Colonic mucosa (tissue), 4 donors: ENCODE measurements at regions not wholly inside any gene's neighbourhood (a gene's known extent, or its start where the extent isn't known, plus 50 kb on each side); places are given as distances from the start of the nearest gene placed in this dataset.
A peak's percentile ranks its signal among the peaks of the same experiment; 100 is the strongest.
"Not testable (repeated sequence)": the region's sequence is repeated elsewhere in the genome, so short reads cannot be mapped to it uniquely, and the experiment has no call there.

ENCODE experiments used
- DNase-seq: peaks from one replicate; pipeline ENCODE4 v3.0.0-alpha.2; 2020
- H3K27ac ChIP-seq: fragments of 200-600 bp; one replicate; pipeline ENCODE4 v1.8.0; 2021
- H3K27me3 ChIP-seq: fragments of 200-600 bp; one replicate; pipeline ENCODE4 v1.8.0; 2021
- H3K36me3 ChIP-seq: fragments of 200-600 bp; one replicate; pipeline ENCODE4 v1.8.0; 2021
- H3K4me1 ChIP-seq: fragments of 200-600 bp; one replicate; pipeline ENCODE4 v1.8.0; 2021; ENCODE audit warnings: mild to moderate bottlenecking
- H3K4me3 ChIP-seq: fragments of 200-600 bp; one replicate; pipeline ENCODE4 v1.8.0; 2021
- H3K9ac ChIP-seq, 2 donors: one replicate each; pipeline ENCODE4 v1.7.0; 2013; ENCODE audit warnings: control low read depth in 2 of 2, low read depth in 2 of 2, low read length in 2 of 2
- H3K9me3 ChIP-seq: fragments of 200-600 bp; one replicate; pipeline ENCODE4 v1.8.0; 2021
- CTCF ChIP-seq: fragments of 200-600 bp; IDR thresholded peaks from one replicate; pipeline ENCODE4 v1.8.0; 2022; ENCODE audit warnings: antibody characterized with exemption, mild to moderate bottlenecking
- intact Hi-C: fragments of 100-400 bp; cut with DNase I; formaldehyde crosslinking; loops from one replicate; pipeline ENCODE4 v1.14.1; 2022
- donor health status: healthy.
- donor health status: DM: no; HTN: no; CAD: no.
- donor health status: DM: no; HTN: no; CAD: no.

GRCh38 chr2:139556789-139557188, 776.6 kb upstream of the NXPH2 start:
- Histone ChIP-seq H3K27me3 (no peaks in the 10 kb centered on the region), H3K4me3 (no peak overlapping the region), H3K9ac (no peak overlapping the region), H3K4me1 (no peaks in the 10 kb centered on the region), H3K9me3 (no peaks in the 10 kb centered on the region), H3K36me3 (no peaks in the 10 kb centered on the region), H3K27ac (no peak overlapping the region)
- DNase-seq: no peak
- no peak for TF ChIP-seq CTCF
- intact Hi-C loops: no loop called here

GRCh38 chr2:139550873-139551272, 770.7 kb upstream of the NXPH2 start:
- Histone ChIP-seq H3K4me3 (no peak overlapping the region), H3K27me3 (no peaks in the 10 kb centered on the region), H3K9me3 (no peaks in the 10 kb centered on the region), H3K9ac (no peak overlapping the region), H3K4me1 (no peaks in the 10 kb centered on the region), H3K27ac (no peak overlapping the region), H3K36me3 (no peaks in the 10 kb centered on the region)
- DNase-seq: no peak
- intact Hi-C loops: no loop called here
- no peak for TF ChIP-seq CTCF

- no peak overlapping the region for H3K9ac ChIP-seq
- no peak overlapping the region for H3K4me3 ChIP-seq
- no peaks in the 10 kb centered on the region for H3K9me3 ChIP-seq
- TF ChIP-seq CTCF: no peak
- no peaks in the 10 kb centered on the region for H3K27me3 ChIP-seq
- H3K36me3 ChIP-seq: no peaks in the 10 kb centered on the region
- H3K4me1 ChIP-seq: no peaks in the 10 kb centered on the region
- no peak overlapping the region for H3K27ac ChIP-seq
- intact Hi-C loops: no loop called here
- no peak for DNase-seq
These were observed 770.2 kb upstream of the NXPH2 start for GRCh38 chr2:139550341-139550740.

GRCh38 chr2:139544186-139544851, 764.1 kb upstream of the NXPH2 start:
- H3K27me3 ChIP-seq: no peaks in the 10 kb centered on the region
- no peak for TF ChIP-seq CTCF
- no peak overlapping the region for H3K27ac ChIP-seq
- no peak overlapping the region for H3K9ac ChIP-seq
- no peaks in the 10 kb centered on the region for H3K4me1 ChIP-seq
- no peak for DNase-seq
- intact Hi-C loops: no loop called here
- H3K4me3 ChIP-seq: no peak overlapping the region
- no peaks in the 10 kb centered on the region for H3K9me3 ChIP-seq
- H3K36me3 ChIP-seq: no peaks in the 10 kb centered on the region

DNA sequence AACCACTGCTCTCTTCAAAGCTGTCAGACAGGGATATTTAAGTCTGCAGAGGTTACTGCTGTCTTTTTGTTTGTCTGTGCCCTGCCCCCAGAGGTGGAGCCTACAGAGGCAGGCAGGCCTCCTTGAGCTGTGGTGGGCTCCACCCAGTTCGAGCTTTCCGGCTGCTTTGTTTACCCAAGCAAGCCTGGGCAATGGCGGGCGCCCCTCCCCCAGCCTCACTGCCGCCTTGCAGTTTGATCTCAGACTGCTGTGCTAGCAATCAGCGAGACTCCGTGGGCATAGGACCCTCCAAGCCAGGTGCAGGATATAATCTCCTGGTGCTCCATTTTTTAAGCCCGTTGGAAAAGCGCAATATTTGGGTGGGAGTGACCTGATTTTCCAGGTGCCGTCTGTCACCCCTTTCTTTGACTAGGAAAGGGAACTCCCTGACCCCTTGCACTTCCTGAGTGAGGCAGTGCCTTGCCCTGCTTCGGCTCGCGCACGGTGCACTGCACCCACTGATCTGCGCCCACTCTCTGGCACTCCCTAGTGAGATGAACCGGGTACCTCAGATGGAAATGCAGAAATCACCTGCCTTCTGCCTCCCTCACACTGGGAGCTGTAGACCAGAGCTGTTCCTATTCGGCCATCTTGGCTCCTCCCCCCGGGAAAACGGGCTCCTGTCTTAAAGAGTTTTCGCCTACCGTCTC, 758.3 kb upstream of the NXPH2 start:
- H3K9ac ChIP-seq, intact Hi-C loops, H3K27ac ChIP-seq, H3K4me3 ChIP-seq, H3K36me3 ChIP-seq, H3K9me3 ChIP-seq, H3K27me3 ChIP-seq, H3K4me1 ChIP-seq, DNase-seq: not testable (repeated sequence)

DNA sequence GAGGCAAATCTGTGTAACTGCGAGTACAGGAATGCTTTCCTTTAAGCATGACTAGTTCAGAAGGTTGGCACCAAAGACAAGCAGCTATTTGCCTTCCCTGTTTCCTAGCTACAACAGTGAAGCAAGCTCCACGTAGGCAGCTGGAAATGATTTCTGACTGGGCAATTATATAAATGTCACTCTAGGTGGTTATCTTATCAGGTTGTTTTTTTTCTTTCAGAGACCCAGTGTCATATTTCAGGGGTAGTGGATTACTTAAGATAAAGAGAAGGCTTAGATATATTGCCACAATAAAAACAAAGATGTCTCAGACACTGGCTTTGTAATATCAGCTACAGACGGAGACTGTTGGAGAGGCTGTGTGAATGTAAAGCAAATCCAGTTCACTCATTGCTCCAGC, 748.9 kb upstream of the NXPH2 start:
- Histone ChIP-seq H3K27me3 (no peaks in the 10 kb centered on the region), H3K36me3 (no peaks in the 10 kb centered on the region), H3K4me3 (no peak overlapping the region), H3K9me3 (no peaks in the 10 kb centered on the region), H3K9ac (no peak overlapping the region), H3K27ac (no peak overlapping the region), H3K4me1 (no peaks in the 10 kb centered on the region)
- peak; percentile 24 for DNase-seq
- intact Hi-C loops: no loop called here
- no peak for TF ChIP-seq CTCF
